Activated CD4-positive, alpha-beta memory T cell treated with anti-CD3 and anti-CD28 coated beads for 36 hours (primary cell): ENCODE measurements at regions not wholly inside any gene's neighbourhood (a gene's known extent, or its start where the extent isn't known, plus 50 kb on each side); places are given as distances from the start of the nearest gene placed in this dataset.
"Not testable (repeated sequence)": the region's sequence is repeated elsewhere in the genome, so short reads cannot be mapped to it uniquely, and the experiment has no call there.

Experiments
- CTCF ChIA-PET: fragments of 350-600 bp; sonication (Branson Sonifier 250); formaldehyde crosslinking; loops from one replicate; lab custom pipeline; 2021; ENCODE audit warnings: antibody characterized with exemption, inconsistent platforms; lab: Charles Lee
- POLR2A ChIA-PET: fragments of 350-600 bp; sonication (Branson Sonifier 250); formaldehyde crosslinking; loops from one replicate; lab custom pipeline; 2021; ENCODE audit warnings: antibody characterized with exemption; lab: Charles Lee
- DNase-seq: peaks from one replicate; pipeline ENCODE4 v3.0.0-alpha.2; 2020
- H3K27ac Mint-ChIP-seq: one replicate; pipeline ENCODE4 v1.8.0; 2021; ENCODE audit warnings: mixed read lengths
- H3K27me3 Mint-ChIP-seq: one replicate; pipeline ENCODE4 v1.8.0; 2021; ENCODE audit warnings: mixed read lengths
- H3K36me3 Mint-ChIP-seq: one replicate; pipeline ENCODE4 v1.8.0; 2021; ENCODE audit warnings: mixed read lengths
- H3K4me1 Mint-ChIP-seq: one replicate; pipeline ENCODE4 v1.8.0; 2021; ENCODE audit warnings: low read depth, mixed read lengths
- H3K4me3 Mint-ChIP-seq: one replicate; pipeline ENCODE4 v1.8.0; 2021; ENCODE audit warnings: mild to moderate bottlenecking, mixed read lengths
- H3K9me3 Mint-ChIP-seq: one replicate; pipeline ENCODE4 v1.8.0; 2021; ENCODE audit warnings: mixed read lengths
- intact Hi-C: fragments of 100-400 bp; cut with micrococcal nuclease; formaldehyde crosslinking; loops from one replicate; pipeline ENCODE4 v1.15.1; 2023

DNA sequence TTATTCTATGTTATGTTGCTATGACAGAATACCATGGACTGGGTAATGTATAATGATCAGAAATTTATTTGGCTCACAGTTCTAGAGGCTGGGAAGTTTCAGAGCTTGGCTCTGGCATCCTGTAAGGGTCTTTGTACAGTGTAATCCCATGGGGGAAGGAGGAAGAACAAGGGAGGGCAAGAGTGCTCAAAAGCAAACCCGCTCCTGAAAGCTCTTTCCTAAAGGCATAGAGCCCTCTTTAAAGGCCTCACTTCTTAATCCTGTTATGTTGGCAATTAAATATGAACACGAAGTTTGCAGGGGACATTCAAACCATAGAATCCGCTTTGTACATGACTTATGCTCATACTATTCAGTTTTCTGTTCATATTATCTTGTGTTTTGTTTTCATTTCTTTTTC is 191.3 kb upstream of the CTSO start:
- intact Hi-C loops: no loop called here
- H3K4me3 Mint-ChIP-seq: no peak overlapping the region
- H3K27ac Mint-ChIP-seq: no peak overlapping the region
- H3K4me1 Mint-ChIP-seq: no peaks in the 10 kb centered on the region
- no peaks in the 10 kb centered on the region for H3K27me3 Mint-ChIP-seq
- DNase-seq: no peak
- H3K9me3 Mint-ChIP-seq: no peaks in the 10 kb centered on the region
- H3K36me3 Mint-ChIP-seq: no peaks in the 10 kb centered on the region
- ChIA-PET POLR2A (no interaction called here), CTCF (no interaction called here)

DNA sequence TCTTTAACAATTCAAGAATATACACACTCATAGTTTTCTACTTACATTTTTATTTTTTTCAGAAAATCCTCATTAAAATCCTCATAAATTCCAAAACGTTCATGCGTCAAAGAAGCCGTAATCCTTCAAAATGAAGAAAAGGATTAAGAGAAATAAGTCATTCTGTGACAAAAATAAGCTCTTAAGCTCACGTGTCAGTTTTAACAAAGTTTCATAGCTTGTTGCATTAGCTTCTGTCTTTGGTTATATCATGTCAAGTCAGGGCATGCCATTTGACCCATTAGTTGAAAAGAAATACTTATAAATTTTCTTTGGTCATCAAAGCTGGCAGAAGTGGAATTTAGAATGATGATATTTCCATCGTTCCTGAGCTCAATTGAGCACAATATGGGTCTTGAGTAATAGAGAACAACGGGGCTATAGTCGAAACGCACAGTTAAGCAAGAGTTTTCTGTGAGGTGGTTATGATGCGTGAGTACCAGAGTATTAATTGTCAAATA is 185.2 kb upstream of the CTSO start:
- intact Hi-C loops: no loop called here
- H3K4me1 Mint-ChIP-seq: no peaks in the 10 kb centered on the region
- no peaks in the 10 kb centered on the region for H3K36me3 Mint-ChIP-seq
- no peak overlapping the region for H3K27ac Mint-ChIP-seq
- ChIA-PET CTCF (no interaction called here), POLR2A (no interaction called here)
- H3K4me3 Mint-ChIP-seq: no peak overlapping the region
- no peaks in the 10 kb centered on the region for H3K9me3 Mint-ChIP-seq
- no peaks in the 10 kb centered on the region for H3K27me3 Mint-ChIP-seq
- DNase-seq: no peak

DNA sequence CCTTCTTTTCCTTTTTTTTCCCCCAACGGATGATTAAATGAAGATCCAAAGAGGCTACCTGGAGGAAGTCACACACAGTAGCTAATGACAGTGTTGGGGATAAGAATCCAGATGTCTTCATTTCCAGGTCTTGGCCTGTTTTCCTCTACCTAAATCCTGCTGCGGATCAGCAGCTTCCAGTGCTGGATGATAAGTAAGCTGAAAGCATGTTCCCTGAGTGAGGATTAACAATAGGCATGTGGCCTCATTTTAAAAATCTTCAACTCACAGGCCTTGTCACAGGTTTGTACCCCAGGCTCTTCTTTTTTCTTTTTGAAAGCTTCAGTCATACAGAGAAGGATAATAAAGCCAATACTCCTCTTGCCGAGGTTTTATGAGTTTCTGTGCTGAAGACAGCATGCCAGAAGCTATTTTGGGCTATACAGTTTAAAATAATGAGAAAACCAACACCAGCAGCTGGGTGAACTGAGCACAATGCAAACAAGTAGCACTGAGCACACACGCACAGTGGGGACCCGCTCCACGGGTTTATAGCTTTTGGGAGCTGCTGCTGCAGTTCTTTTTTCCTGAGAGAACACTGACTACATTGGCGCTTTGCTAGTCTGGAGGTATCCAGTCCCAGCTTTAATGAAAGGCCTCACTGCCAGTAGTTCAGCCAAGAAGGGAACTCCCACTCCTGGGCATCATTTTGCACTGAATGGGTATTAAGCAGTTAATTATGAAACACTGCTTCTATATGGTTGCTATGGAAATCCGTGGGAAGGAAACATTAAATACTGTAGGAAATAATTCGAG is 184.2 kb upstream of the CTSO start:
- CTCF ChIA-PET: no interaction called here
- intact Hi-C loops: no loop called here
- Mint-ChIP-seq H3K9me3 (no peaks in the 10 kb centered on the region), H3K27ac (no peak overlapping the region), H3K4me3 (no peak overlapping the region), H3K36me3 (no peaks in the 10 kb centered on the region), H3K4me1 (no peaks in the 10 kb centered on the region), H3K27me3 (no peaks in the 10 kb centered on the region)
- POLR2A ChIA-PET: no interaction called here
- DNase-seq: no peak

DNA sequence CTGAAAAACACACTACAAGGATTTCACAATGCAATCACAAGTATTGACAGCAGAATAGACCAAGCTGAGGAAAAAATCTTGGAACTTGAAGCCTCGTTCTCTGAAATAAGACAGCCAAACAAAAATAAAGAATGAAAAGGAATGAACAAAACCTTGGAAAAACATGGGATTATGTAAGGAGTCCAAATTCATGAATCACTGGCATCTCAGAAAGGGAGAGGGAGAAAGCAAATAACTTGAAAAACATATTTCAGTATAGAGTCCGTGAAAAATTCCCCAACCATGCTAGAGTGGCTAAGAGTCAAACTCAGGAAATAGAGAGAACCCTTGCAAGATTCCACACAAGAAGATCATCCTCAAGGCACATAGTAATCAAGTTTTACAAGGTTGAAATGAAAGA is 178.5 kb upstream of the CTSO start:
- no peak overlapping the region for H3K27ac Mint-ChIP-seq
- intact Hi-C loops: no loop called here
- POLR2A ChIA-PET: no interaction called here
- DNase-seq: no peak
- H3K36me3 Mint-ChIP-seq: no peaks in the 10 kb centered on the region
- CTCF ChIA-PET: no interaction called here
- H3K4me1 Mint-ChIP-seq: no peaks in the 10 kb centered on the region
- no peak overlapping the region for H3K4me3 Mint-ChIP-seq
- peaks cover 2% of the 10 kb centered on the region for H3K9me3 Mint-ChIP-seq
- H3K27me3 Mint-ChIP-seq: no peaks in the 10 kb centered on the region

DNA sequence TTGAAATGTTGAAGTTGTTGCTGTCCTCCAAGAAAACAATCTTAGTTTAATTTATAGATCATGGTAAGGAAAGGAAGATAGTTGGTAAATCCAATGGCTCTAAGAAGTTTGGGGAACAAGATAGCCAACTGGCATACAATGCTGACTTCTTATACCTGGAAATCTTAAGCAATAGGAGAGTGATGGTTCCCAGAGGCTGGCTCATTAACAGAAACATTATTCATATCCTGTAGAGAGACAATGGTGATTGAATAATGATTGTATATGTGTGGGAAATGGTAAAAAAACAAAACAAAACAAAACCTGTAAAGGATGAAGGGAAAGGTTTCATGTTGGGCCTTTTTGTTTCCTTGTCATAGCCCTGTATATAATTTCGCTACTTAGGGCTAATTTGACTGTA is 174.9 kb upstream of the CTSO start:
- intact Hi-C loops: no loop called here
- no peaks in the 10 kb centered on the region for H3K36me3 Mint-ChIP-seq
- no peak for DNase-seq
- H3K4me1 Mint-ChIP-seq: no peaks in the 10 kb centered on the region
- H3K27me3 Mint-ChIP-seq: no peaks in the 10 kb centered on the region
- H3K4me3 Mint-ChIP-seq: no peak overlapping the region
- ChIA-PET POLR2A (no interaction called here), CTCF (no interaction called here)
- no peak overlapping the region for H3K27ac Mint-ChIP-seq
- peaks cover 7% of the 10 kb centered on the region for H3K9me3 Mint-ChIP-seq

DNA sequence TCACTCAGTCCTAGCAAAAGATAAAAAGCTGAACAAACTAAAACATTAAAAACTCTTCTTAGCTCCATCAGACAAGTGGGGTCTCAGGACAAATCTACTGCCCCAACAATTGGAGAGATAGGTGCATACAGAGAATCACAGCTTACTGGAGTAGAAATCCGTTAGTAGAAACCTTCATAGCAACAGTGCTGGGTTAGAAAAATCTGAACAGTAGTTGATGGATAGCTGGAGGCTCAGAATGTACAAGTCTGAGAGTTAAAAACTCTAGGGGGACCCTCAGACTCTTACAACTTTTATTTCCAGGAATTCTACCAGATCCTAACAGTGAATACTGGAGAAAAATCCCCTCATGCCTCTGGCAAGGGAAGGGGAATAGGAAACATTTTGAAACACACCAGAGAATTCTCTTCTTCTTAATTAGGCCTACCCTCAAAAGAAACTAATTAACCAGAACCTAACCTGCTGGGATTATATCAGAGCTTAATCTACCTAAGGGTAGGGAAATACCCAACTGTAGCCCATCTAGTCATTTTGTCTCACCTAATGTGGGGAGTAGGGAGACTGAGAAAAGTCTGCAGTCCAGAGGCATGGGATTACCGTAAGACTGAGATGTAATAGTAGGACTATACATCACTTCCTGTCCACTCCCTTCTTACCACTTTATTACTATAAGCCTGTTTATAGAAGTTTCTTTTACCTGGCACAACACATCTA is 165.0 kb upstream of the CTSO start:
- no peak overlapping the region for H3K27ac Mint-ChIP-seq
- H3K4me3 Mint-ChIP-seq: no peak overlapping the region
- H3K36me3 Mint-ChIP-seq: no peaks in the 10 kb centered on the region
- ChIA-PET CTCF (no interaction called here), POLR2A (no interaction called here)
- no peaks in the 10 kb centered on the region for H3K4me1 Mint-ChIP-seq
- no peaks in the 10 kb centered on the region for H3K27me3 Mint-ChIP-seq
- intact Hi-C loops: no loop called here
- no peaks in the 10 kb centered on the region for H3K9me3 Mint-ChIP-seq
- DNase-seq: no peak

DNA sequence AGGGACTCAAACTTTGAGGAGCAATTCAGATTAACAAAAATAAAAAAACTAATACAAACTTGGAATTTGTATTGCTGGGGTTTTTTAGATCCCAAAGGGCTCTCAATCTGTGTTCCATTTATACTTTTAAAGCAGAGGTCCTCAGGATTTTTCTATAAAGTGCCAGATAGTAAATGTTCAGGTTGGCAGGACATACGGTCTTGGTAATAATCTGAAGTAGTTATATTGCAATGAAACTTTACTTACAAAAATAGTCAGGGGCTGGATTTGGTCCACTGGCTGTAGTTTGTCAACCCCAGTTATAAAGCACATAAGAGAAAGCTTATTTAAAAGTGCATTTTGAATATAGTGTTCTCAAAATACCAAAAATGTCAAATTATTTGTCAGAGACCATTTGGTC is 164.1 kb upstream of the CTSO start:
- H3K9me3 Mint-ChIP-seq: no peaks in the 10 kb centered on the region
- H3K27ac Mint-ChIP-seq: no peak overlapping the region
- no peaks in the 10 kb centered on the region for H3K4me1 Mint-ChIP-seq
- H3K36me3 Mint-ChIP-seq: no peaks in the 10 kb centered on the region
- ChIA-PET POLR2A (no interaction called here), CTCF (no interaction called here)
- no peaks in the 10 kb centered on the region for H3K27me3 Mint-ChIP-seq
- intact Hi-C loops: no loop called here
- DNase-seq: no peak
- H3K4me3 Mint-ChIP-seq: no peak overlapping the region

DNA sequence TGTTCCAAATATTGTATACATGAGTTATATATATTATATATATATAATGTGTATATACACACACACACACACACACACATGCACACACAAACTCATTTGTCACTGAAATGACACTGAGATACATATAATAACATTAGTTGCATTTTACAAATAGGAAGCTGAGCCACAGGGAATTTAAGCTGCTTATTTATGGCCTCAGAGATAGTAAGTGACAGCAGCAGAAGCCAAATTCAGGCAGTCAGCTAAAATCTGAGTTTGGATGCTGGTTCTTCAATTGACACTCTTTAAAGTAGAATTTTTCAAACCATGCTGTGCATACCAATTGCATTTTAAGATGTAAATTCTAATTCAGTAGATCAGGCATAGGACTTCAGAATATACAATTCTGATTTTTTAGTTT is 163.3 kb upstream of the CTSO start:
- no peak overlapping the region for H3K4me3 Mint-ChIP-seq
- intact Hi-C loops: no loop called here
- ChIA-PET POLR2A (no interaction called here), CTCF (no interaction called here)
- no peaks in the 10 kb centered on the region for H3K36me3 Mint-ChIP-seq
- no peak for DNase-seq
- no peak overlapping the region for H3K27ac Mint-ChIP-seq
- H3K27me3 Mint-ChIP-seq: no peaks in the 10 kb centered on the region
- H3K9me3 Mint-ChIP-seq: no peaks in the 10 kb centered on the region
- H3K4me1 Mint-ChIP-seq: no peaks in the 10 kb centered on the region

DNA sequence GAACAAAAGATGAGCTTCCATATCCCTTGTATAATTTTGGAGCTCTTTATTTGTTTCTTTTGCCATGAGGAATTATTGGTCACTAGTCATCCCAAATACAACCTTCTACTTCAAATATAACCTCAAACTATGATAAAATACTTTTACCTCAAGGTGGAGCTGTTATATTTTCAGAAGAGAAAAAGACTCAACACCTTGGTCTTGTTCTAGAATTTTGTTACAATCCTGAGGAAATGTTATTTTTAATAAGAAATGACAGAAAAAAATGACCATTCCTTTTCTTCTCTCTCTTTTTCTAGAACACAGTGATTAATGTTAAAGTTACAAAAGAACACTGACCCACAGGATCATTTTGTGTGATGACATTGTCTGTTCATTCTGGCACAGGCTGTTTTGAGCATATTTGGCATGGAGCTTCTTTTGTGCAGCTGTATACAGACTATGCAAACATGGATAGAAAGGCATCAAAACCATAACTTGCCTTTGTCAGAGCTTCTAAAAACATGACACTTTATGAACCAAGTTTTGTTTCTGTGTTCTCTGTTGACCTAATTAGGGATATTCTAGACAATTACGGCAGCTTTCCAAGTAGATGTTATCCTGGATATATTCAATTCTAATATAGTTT is 159.6 kb upstream of the CTSO start:
- ChIA-PET CTCF (interaction anchor here (1.1 kb wide), 1 partner anchor 9 kb away, joined by 3 read pairs; no protein-coding TSS in a partner anchor), POLR2A (no interaction called here)
- H3K36me3 Mint-ChIP-seq: no peaks in the 10 kb centered on the region
- no peaks in the 10 kb centered on the region for H3K27me3 Mint-ChIP-seq
- intact Hi-C loops: no loop called here
- no peak for DNase-seq
- H3K4me1 Mint-ChIP-seq: no peaks in the 10 kb centered on the region
- no peak overlapping the region for H3K4me3 Mint-ChIP-seq
- no peak overlapping the region for H3K27ac Mint-ChIP-seq
- H3K9me3 Mint-ChIP-seq: no peaks in the 10 kb centered on the region

DNA sequence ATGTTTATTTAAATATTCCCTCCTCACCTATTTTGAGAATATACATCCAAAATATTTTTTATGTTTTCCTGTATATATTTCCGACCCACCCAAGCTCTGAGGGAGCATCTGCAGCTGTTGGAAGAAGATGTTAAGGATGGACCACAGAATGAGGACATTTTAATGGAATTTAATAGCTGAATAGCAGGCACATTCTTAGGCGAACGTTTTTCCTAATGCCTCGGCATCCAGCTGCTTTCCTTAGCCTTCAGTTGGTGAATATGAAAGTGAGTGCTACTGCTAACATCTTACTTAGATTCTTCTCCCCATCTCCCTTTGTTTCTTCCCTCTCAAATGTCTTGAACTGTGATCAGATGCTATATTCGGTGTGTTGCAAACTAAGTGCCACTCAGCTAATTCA is 158.0 kb upstream of the CTSO start:
- intact Hi-C loops: no loop called here
- no peak for DNase-seq
- no peak overlapping the region for H3K4me3 Mint-ChIP-seq
- CTCF ChIA-PET: no interaction called here
- no peaks in the 10 kb centered on the region for H3K4me1 Mint-ChIP-seq
- no peak overlapping the region for H3K27ac Mint-ChIP-seq
- POLR2A ChIA-PET: no interaction called here
- no peaks in the 10 kb centered on the region for H3K9me3 Mint-ChIP-seq
- H3K36me3 Mint-ChIP-seq: no peaks in the 10 kb centered on the region
- no peaks in the 10 kb centered on the region for H3K27me3 Mint-ChIP-seq

DNA sequence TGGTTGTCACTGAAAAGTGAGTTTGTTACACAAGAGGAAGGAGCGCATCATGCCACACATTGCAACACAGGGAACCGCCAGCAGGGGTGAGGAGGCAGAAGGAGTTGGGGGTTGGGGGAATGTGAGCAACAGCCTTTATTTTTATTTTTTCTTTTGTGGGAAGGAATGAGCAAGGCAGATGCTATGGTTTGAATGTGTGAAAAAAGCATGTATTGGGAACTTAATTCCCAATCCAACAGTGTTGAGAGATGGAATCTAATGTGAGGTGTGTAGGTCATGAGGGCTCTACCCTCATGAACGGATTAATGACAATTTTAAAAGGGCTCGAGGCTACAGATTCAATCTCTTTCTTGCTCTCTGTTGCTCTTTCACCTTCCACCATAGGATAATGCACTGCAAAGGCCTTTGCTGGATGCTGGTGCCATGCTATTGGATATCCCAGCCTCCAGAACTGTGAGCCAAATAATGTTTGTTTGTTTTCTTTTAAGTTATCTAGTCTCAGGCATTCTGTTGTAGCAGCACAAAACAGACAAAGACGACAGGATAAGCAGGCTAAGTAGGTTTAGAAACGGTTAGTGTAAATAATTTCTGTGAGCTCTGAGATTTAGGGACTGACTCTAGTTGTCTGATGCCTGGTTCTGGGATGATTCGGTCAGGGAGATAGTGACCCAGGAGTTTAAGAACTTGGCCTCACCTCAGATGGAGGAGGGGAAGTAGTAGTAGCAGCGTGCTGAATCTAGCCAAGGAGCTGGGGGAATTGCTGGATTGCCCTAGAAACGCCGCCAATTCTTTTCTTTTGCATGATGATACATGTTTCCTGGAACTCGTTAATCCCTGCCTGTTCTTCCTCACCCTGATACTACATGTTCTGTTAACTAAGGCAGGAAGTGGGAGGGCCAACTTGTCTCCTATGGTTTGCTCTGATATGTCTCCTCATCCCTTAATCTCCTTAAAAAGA is 156.6 kb upstream of the CTSO start:
- no peak overlapping the region for H3K27ac Mint-ChIP-seq
- no peaks in the 10 kb centered on the region for H3K27me3 Mint-ChIP-seq
- DNase-seq: no peak
- no peaks in the 10 kb centered on the region for H3K9me3 Mint-ChIP-seq
- intact Hi-C loops: no loop called here
- H3K4me1 Mint-ChIP-seq: no peaks in the 10 kb centered on the region
- H3K4me3 Mint-ChIP-seq: no peak overlapping the region
- ChIA-PET POLR2A (no interaction called here), CTCF (no interaction called here)
- H3K36me3 Mint-ChIP-seq: no peaks in the 10 kb centered on the region

DNA sequence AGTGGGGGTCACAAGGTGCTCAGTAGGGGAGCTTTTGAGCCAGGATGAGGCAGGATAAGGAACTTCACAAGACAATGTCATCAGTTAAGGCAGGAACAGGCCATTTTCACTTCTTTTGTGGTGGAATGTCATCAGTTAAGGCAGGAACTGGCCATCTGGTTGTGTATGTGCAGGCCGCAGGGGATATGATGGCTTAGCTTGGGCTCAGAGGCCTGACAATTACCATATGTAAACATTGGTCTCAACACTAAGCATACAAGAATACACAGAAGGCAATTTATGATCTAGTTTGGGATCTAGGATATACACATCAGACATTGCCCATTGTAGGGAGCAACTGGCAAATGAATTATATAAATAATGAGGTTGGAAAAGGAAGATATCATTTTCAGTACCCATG is 155.4 kb upstream of the CTSO start:
- H3K27me3 Mint-ChIP-seq, H3K27ac Mint-ChIP-seq, CTCF ChIA-PET, intact Hi-C loops, H3K4me1 Mint-ChIP-seq, POLR2A ChIA-PET, H3K36me3 Mint-ChIP-seq, DNase-seq, H3K9me3 Mint-ChIP-seq, H3K4me3 Mint-ChIP-seq: not testable (repeated sequence)
